Gastroesophageal sphincter (tissue), 4 donors: ENCODE measurements at regions not wholly inside any gene's neighbourhood (a gene's known extent, or its start where the extent isn't known, plus 50 kb on each side); places are given as distances from the start of the nearest gene placed in this dataset.

Experiments used
- ATAC-seq: fragments of 150-250 bp; one replicate; pipeline ENCODE4 v1.9.1; 2016; ENCODE audit warnings: mild to moderate bottlenecking, moderate library complexity
- H3K27ac ChIP-seq, 4 donors: fragments of 200-600 bp; sonication (generic) in 3 of 4; 1 replicate in 3 of 4; 2 replicates in 1 of 4; pipeline ENCODE4 v1.5.1; 2016 to 2019
- H3K27me3 ChIP-seq: fragments of 200-600 bp; sonication (generic); one replicate; pipeline ENCODE4 v1.5.1; 2019
- H3K36me3 ChIP-seq, 2 donors: fragments of 200-600 bp; sonication (generic); one replicate each; pipeline ENCODE4 v1.5.1; 2019; ENCODE audit warnings: control low read depth in 1 of 2
- H3K4me1 ChIP-seq, 3 donors: fragments of 200-600 bp; sonication (generic); 1 replicate in 2 of 3; 2 replicates in 1 of 3; pipeline ENCODE4 v1.5.1; 2016 to 2019; ENCODE audit warnings: control low read depth in 2 of 3
- H3K4me3 ChIP-seq, 2 donors: fragments of 200-600 bp; sonication (generic); one replicate each; pipeline ENCODE4 v1.5.1; 2019; ENCODE audit warnings: mild to moderate bottlenecking in 1 of 2, moderate library complexity in 1 of 2
- H3K9me3 ChIP-seq, 3 donors: fragments of 200-600 bp; sonication (generic); one replicate each; pipeline ENCODE4 v1.5.1; 2017 to 2019; ENCODE audit warnings: control low read depth in 2 of 3
- CTCF ChIP-seq, 4 experiments: fragments of 200-600 bp in 2 of 4; fragments of 450-650 bp in 2 of 4; sonication (generic) in 1 of 4; IDR thresholded peaks; one replicate each; pipeline ENCODE4 v1.5.1; 2017 to 2019; ENCODE audit warnings: antibody characterized with exemption in 4 of 4, mild to moderate bottlenecking in 2 of 4, moderate library complexity in 2 of 4
- EP300 ChIP-seq: sonication (generic); formaldehyde crosslinking; IDR thresholded peaks from one replicate; pipeline ENCODE4 v1.6.1; 2017; ENCODE audit warnings: antibody characterized with exemption, mild to moderate bottlenecking
- POLR2A ChIP-seq, 2 donors: fragments of 450-650 bp; IDR thresholded peaks; one replicate each; pipeline ENCODE4 v1.6.1; 2017; ENCODE audit warnings: antibody characterized with exemption in 2 of 2, mild to moderate bottlenecking in 2 of 2, moderate library complexity in 1 of 2
- POLR2AphosphoS5 ChIP-seq: sonication (generic); formaldehyde crosslinking; IDR thresholded peaks from one replicate; pipeline ENCODE4 v1.6.1; 2017; ENCODE audit warnings: antibody characterized with exemption
- WGBS, 2 donors: methylation state at CpG; one replicate each; pipeline ENCODE4 v1.1.5; 2018; ENCODE audit warnings: low coverage in 1 of 2; 5-methylcytosine and 5-hydroxymethylcytosine counted together

GRCh38 chr10:29849126-29849833 is 210.1 kb downstream of the JCAD start:
- TF ChIP-seq CTCF (IDR thresholded peaks at IDR 0.05) (no peak), EP300 (no peak), POLR2AphosphoS5 (no peak), POLR2A (IDR thresholded peaks at IDR 0.05) (no peak)
- 54 to 94% methylated on average over 4 to 9 of the region's 9 CpGs for WGBS, 2 donors
- no peaks in the 10 kb centered on the region for H3K36me3 ChIP-seq
- peak; percentile 53 for ATAC-seq
- H3K27me3 ChIP-seq, result no peaks in the 10 kb centered on the region
- H3K9me3 ChIP-seq, result peaks cover 0 to 10% (median 0%) of the 10 kb centered on the region in 3 donors
- peaks cover 0 to 22% (median 5%) of the 10 kb centered on the region in 3 donors for H3K4me1 ChIP-seq
- H3K27ac ChIP-seq, result peak overlapping the region; percentile 76 to 82 (median 80)
- H3K4me3 ChIP-seq, result peak overlapping the region; percentile 18 to 29

GRCh38 chr10:29846881-29847280 is 212.1 kb upstream of the SVIL start:
- H3K36me3 ChIP-seq, result no peaks in the 10 kb centered on the region
- TF ChIP-seq POLR2A (IDR thresholded peaks at IDR 0.05), result no peak
- no peak for TF ChIP-seq POLR2AphosphoS5
- no peak for TF ChIP-seq EP300
- no peak for TF ChIP-seq CTCF (IDR thresholded peaks at IDR 0.05)
- no peak overlapping the region for H3K4me3 ChIP-seq
- H3K27ac ChIP-seq, result no peak overlapping the region
- no peaks in the 10 kb centered on the region for H3K27me3 ChIP-seq
- 83 to 100% methylated on average over 1 of the region's 3 CpGs for WGBS, 2 donors
- no peak for ATAC-seq
- H3K4me1 ChIP-seq, result peaks cover 0 to 35% (median 5%) of the 10 kb centered on the region in 3 donors
- peaks cover 0 to 10% (median 0%) of the 10 kb centered on the region in 3 donors for H3K9me3 ChIP-seq

GRCh38 chr10:29845166-29845565 is 210.4 kb upstream of the SVIL start:
- Histone ChIP-seq H3K36me3 (no peaks in the 10 kb centered on the region), H3K27me3 (no peaks in the 10 kb centered on the region), H3K27ac (no peak overlapping the region), H3K4me3 (no peak overlapping the region), H3K9me3 (peaks cover 0 to 10% (median 0%) of the 10 kb centered on the region in 3 donors), H3K4me1 (peaks cover 3 to 47% (median 5%) of the 10 kb centered on the region in 3 donors)
- 100% methylated on average over 1 of the region's 1 CpG; no CpG with 5 or more reads in 1 of the 2 donors for WGBS, 2 donors
- no peak for ATAC-seq
- TF ChIP-seq EP300 (no peak), POLR2A (IDR thresholded peaks at IDR 0.05) (no peak), POLR2AphosphoS5 (no peak), CTCF (IDR thresholded peaks at IDR 0.05) (no peak)

GRCh38 chr10:29843143-29843542 is 208.4 kb upstream of the SVIL start:
- 18 to 37% methylated on average over 4 to 5 of the region's 5 CpGs for WGBS, 2 donors
- Histone ChIP-seq H3K4me1 (peaks cover 3 to 53% (median 10%) of the 10 kb centered on the region in 3 donors), H3K36me3 (no peaks in the 10 kb centered on the region), H3K27me3 (no peaks in the 10 kb centered on the region), H3K27ac (peak overlapping the region; percentile 90 to 97 (median 95)), H3K4me3 (peak overlapping the region; percentile 27 to 46), H3K9me3 (peaks cover 0 to 10% (median 0%) of the 10 kb centered on the region in 3 donors)
- TF ChIP-seq POLR2AphosphoS5 (peak; percentile 86), POLR2A (IDR thresholded peaks at IDR 0.05) (peak; percentile 62 to 75), CTCF (IDR thresholded peaks at IDR 0.05) (peak in 1 of 4 experiments; percentile 23), EP300 (peak; percentile 53)
- ATAC-seq, result peak; percentile 37
